Transverse colon (tissue), 4 donors: ENCODE measurements at regions not wholly inside any gene's neighbourhood (a gene's known extent, or its start where the extent isn't known, plus 50 kb on each side); places are given as distances from the start of the nearest gene placed in this dataset.

Experiments used
- CTCF ChIP-seq, 5 experiments: fragments of 200-600 bp in 3 of 5; fragments of 450-650 bp in 2 of 5; sonication (generic) in 3 of 5; IDR thresholded peaks; 1 replicate in 2 of 5; 2 replicates in 3 of 5; pipeline ENCODE4 v1.5.1; 2016 to 2017; ENCODE audit warnings: antibody characterized with exemption in 5 of 5, inconsistent platforms in 3 of 5, mild to moderate bottlenecking in 2 of 5, moderate library complexity in 1 of 5
- POLR2A ChIP-seq: fragments of 450-650 bp; IDR thresholded peaks from one replicate; pipeline ENCODE4 v1.6.1; 2016; ENCODE audit warnings: antibody characterized with exemption, mild to moderate bottlenecking, moderate library complexity
- POLR2AphosphoS5 ChIP-seq, 3 donors: sonication (generic); formaldehyde crosslinking; IDR thresholded peaks; one replicate each; pipeline ENCODE4 v1.6.1; 2016; ENCODE audit warnings: antibody characterized with exemption in 3 of 3

GRCh38 chr2:161029321-161029720 lies 130.9 kb upstream of the TANK start:
- no peak for TF ChIP-seq POLR2AphosphoS5 (IDR thresholded peaks at IDR 0.05)
- TF ChIP-seq POLR2A: no peak
- no peak for TF ChIP-seq CTCF (IDR thresholded peaks at IDR 0.05)
